Mesenchymal stem cell (in vitro differentiated cells and primary cell): ENCODE measurements at regions not wholly inside any gene's neighbourhood (a gene's known extent, or its start where the extent isn't known, plus 50 kb on each side); places are given as distances from the start of the nearest gene placed in this dataset.

Experiments
- DNase-seq: peaks from one replicate; pipeline ENCODE4 v3.0.0-alpha.2; 2013
- H2AFZ ChIP-seq: one replicate; pipeline ENCODE4 v1.6.1; 2013; ENCODE audit warnings: low read depth, mild to moderate bottlenecking, control low read depth, inconsistent platforms, low read length, moderate library complexity
- H2AK5ac ChIP-seq: 2 replicates; pipeline ENCODE4 v1.6.1; 2013; ENCODE audit warnings: low read length, moderate library complexity, mild to moderate bottlenecking, inconsistent platforms; ENCODE audit not compliant: severe bottlenecking
- H2BK120ac ChIP-seq: one replicate; pipeline ENCODE4 v1.6.1; 2013; ENCODE audit warnings: low read depth, mild to moderate bottlenecking, inconsistent platforms, low read length, moderate library complexity
- H2BK12ac ChIP-seq, 2 experiments: one replicate each; pipeline ENCODE4 v1.6.1; 2013; ENCODE audit warnings: inconsistent platforms in 2 of 2, low read length in 2 of 2, mild to moderate bottlenecking in 2 of 2, moderate library complexity in 2 of 2, control low read depth in 1 of 2
- H2BK15ac ChIP-seq: one replicate; pipeline ENCODE4 v1.6.1; 2013; ENCODE audit warnings: mild to moderate bottlenecking, low read depth, inconsistent platforms; ENCODE audit not compliant: poor library complexity, severe bottlenecking
- H2BK5ac ChIP-seq: 2 replicates; pipeline ENCODE4 v1.6.1; 2013; ENCODE audit warnings: low read depth, mild to moderate bottlenecking, low read length, control low read depth, inconsistent platforms; ENCODE audit not compliant: poor library complexity, severe bottlenecking
- H3K14ac ChIP-seq, 2 experiments: one replicate each; pipeline ENCODE4 v1.6.1; 2013; ENCODE audit warnings: inconsistent platforms in 2 of 2, low read length in 2 of 2, control low read depth in 1 of 2, mild to moderate bottlenecking in 1 of 2, moderate library complexity in 1 of 2
- H3K18ac ChIP-seq, 2 experiments: one replicate each; pipeline ENCODE4 v1.6.1; 2013; ENCODE audit warnings: inconsistent platforms in 2 of 2, low read length in 2 of 2, control low read depth in 1 of 2, low read depth in 1 of 2, mild to moderate bottlenecking in 1 of 2
- H3K23ac ChIP-seq, 2 experiments: one replicate each; pipeline ENCODE4 v1.6.1; 2013; ENCODE audit warnings: inconsistent platforms in 2 of 2, low read length in 2 of 2, mild to moderate bottlenecking in 2 of 2, moderate library complexity in 2 of 2, control low read depth in 1 of 2
- H3K27ac ChIP-seq: 2 replicates; pipeline ENCODE4 v1.5.1; 2013; ENCODE audit warnings: mild to moderate bottlenecking, moderate library complexity, low read length, control low read depth, inconsistent platforms; ENCODE audit not compliant: poor library complexity, severe bottlenecking
- H3K27me3 ChIP-seq, 2 experiments: 2 replicates each; pipeline versions ENCODE4 v1.6.1 to v1.7.0; 2013; ENCODE audit warnings: low read length in 2 of 2, mild to moderate bottlenecking in 2 of 2, moderate library complexity in 2 of 2, control low read depth in 1 of 2, inconsistent platforms in 1 of 2; ENCODE audit not compliant: control insufficient read depth in 1 of 2, insufficient read depth in 1 of 2
- H3K36me3 ChIP-seq, 2 experiments: 2 replicates each; pipeline versions ENCODE4 v1.6.1 to v1.7.0; 2013; ENCODE audit warnings: low read length in 2 of 2, control low read depth in 1 of 2, inconsistent platforms in 1 of 2, low read depth in 1 of 2, mild to moderate bottlenecking in 1 of 2; ENCODE audit not compliant: insufficient read depth in 2 of 2, control insufficient read depth in 1 of 2
- H3K4ac ChIP-seq, 2 experiments: one replicate each; pipeline ENCODE4 v1.6.1; 2013; ENCODE audit warnings: inconsistent platforms in 2 of 2, low read length in 2 of 2, mild to moderate bottlenecking in 2 of 2, moderate library complexity in 2 of 2, control low read depth in 1 of 2, low read depth in 1 of 2
- H3K4me1 ChIP-seq: 2 replicates; pipeline ENCODE4 v1.6.1; 2013; ENCODE audit warnings: low read depth, low read length, control low read depth; ENCODE audit not compliant: control insufficient read depth, insufficient read depth
- H3K4me2 ChIP-seq: 2 replicates; pipeline ENCODE4 v1.6.1; 2013; ENCODE audit warnings: low read length, mild to moderate bottlenecking, inconsistent platforms; ENCODE audit not compliant: poor library complexity, severe bottlenecking
- H3K4me3 ChIP-seq, 2 experiments: 2 replicates each; pipeline versions ENCODE4 v1.5.1 to v1.7.0; 2013; ENCODE audit warnings: low read length in 2 of 2, mild to moderate bottlenecking in 2 of 2, control low read depth in 1 of 2, low read depth in 1 of 2; ENCODE audit not compliant: insufficient read depth in 1 of 2
- H3K79me1 ChIP-seq: replicated peaks from 2 replicates; pipeline ENCODE4 v1.6.1; 2013; ENCODE audit warnings: mild to moderate bottlenecking, control low read depth, low read length, inconsistent platforms; ENCODE audit not compliant: poor library complexity, severe bottlenecking
- H3K9ac ChIP-seq: 2 replicates; pipeline ENCODE4 v1.7.0; 2013; ENCODE audit warnings: mild to moderate bottlenecking, low read length, moderate library complexity
- H3K9me3 ChIP-seq: 2 replicates; pipeline ENCODE4 v1.7.0; 2013; ENCODE audit warnings: mild to moderate bottlenecking, low read length; ENCODE audit not compliant: control insufficient read depth
- H4K8ac ChIP-seq: one replicate; pipeline ENCODE4 v1.6.1; 2013; ENCODE audit warnings: inconsistent platforms, mild to moderate bottlenecking, low read length, moderate library complexity
- H4K91ac ChIP-seq: one replicate; pipeline ENCODE4 v1.6.1; 2013; ENCODE audit warnings: mild to moderate bottlenecking, low read length, inconsistent platforms
- WGBS: methylation state at CpG from one replicate; pipeline ENCODE4 v1.1.7; 2013; ENCODE audit warnings: mixed read lengths; 5-methylcytosine and 5-hydroxymethylcytosine counted together

DNA sequence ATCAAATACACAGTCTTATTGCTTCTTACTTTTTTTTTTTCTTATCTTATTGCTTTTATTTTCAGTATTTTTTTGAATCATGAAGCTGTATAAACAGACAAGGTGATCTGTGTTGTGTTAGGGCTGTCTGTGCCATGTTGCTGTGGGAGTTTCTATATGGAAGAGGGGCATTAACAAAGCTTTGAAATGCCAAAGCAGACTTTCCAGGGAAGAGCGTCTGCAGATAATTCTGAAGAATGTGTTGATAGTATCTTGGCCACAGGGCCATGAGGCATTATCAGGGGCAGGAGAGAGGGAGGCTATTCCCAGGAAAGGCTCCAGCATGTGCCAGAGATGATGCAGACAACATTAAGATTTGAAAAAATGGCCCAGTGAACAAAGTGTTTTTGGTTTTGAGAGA lies 354.5 kb downstream of the UTRN start:
- no peak overlapping the region for H2BK5ac ChIP-seq
- H2BK120ac ChIP-seq = no peak overlapping the region
- H3K79me1 ChIP-seq = peaks cover 18% of the 10 kb centered on the region
- no peak for DNase-seq
- no peak overlapping the region for H2AK5ac ChIP-seq
- no peaks in the 10 kb centered on the region for H3K27me3 ChIP-seq
- no peak overlapping the region for H2AFZ ChIP-seq
- H3K4me3 ChIP-seq = no peak overlapping the region
- 33% methylated on average over 1 of the region's 1 CpG for WGBS
- no peaks in the 10 kb centered on the region for H3K9me3 ChIP-seq
- H2BK12ac ChIP-seq = no peak overlapping the region
- no peak overlapping the region for H2BK15ac ChIP-seq
- H3K4ac ChIP-seq = no peak overlapping the region
- H3K18ac ChIP-seq = no peak overlapping the region
- no peak overlapping the region for H3K27ac ChIP-seq
- no peak overlapping the region for H3K14ac ChIP-seq
- H3K9ac ChIP-seq = no peak overlapping the region
- H3K23ac ChIP-seq = no peak overlapping the region
- no peaks in the 10 kb centered on the region for H3K4me1 ChIP-seq
- no peaks in the 10 kb centered on the region for H3K36me3 ChIP-seq
- H4K91ac ChIP-seq = no peak overlapping the region
- no peak overlapping the region for H3K4me2 ChIP-seq
- peak overlapping the region; percentile 28 for H4K8ac ChIP-seq

DNA sequence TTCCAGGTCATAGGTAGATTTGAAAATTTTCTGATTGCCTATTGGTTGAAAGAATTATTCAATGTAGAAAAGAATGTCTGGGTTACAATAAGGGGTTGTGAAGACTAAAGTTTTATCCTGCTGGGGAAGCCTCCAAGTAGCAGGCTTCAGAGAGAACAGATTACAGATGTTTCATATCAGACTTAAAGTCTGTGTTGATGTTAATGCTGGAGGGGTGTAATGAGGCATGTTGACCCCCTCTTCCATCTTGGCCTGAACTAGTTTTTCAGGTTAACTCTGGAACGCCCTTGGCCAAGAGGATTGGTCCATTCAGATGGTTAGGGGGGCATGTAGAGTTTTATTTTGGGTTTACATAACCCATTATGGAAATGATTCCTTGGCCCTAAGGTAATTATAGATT lies 356.2 kb downstream of the UTRN start:
- Histone ChIP-seq H4K8ac (no peak overlapping the region), H2AK5ac (no peak overlapping the region), H3K9me3 (no peaks in the 10 kb centered on the region), H3K27ac (no peak overlapping the region), H2BK12ac (no peak overlapping the region), H3K18ac (no peak overlapping the region), H3K4ac (no peak overlapping the region), H3K27me3 (no peaks in the 10 kb centered on the region), H3K9ac (no peak overlapping the region), H2BK15ac (no peak overlapping the region), H3K14ac (no peak overlapping the region), H3K4me2 (no peak overlapping the region), H4K91ac (no peak overlapping the region), H3K4me3 (no peak overlapping the region), H3K4me1 (no peaks in the 10 kb centered on the region), H3K23ac (no peak overlapping the region), H2AFZ (no peak overlapping the region), H2BK5ac (no peak overlapping the region), H2BK120ac (no peak overlapping the region), H3K79me1 (peaks cover 17% of the 10 kb centered on the region), H3K36me3 (no peaks in the 10 kb centered on the region)
- 86% methylated on average over 1 of the region's 1 CpG for whole genome bisulfite sequencing
- no peak for DNase-seq

DNA sequence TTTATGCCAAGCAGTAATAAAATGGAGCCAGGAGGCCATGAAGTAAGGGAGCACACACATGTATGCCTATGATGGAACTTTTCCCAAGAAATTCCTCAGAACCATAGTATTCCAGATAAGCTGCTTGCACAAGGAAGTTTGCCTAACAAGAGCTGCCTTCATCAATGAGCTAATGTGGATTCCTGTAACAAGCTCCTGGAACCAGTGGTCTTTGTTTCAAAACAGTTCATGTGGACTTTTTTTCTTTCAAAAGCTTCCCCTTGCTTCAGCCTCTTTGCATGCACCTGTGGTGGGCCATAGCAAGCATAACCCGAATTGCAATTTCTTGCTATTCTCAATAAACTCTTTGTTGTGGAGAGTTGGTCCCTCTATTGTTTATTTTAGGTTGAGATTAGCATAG lies 359.6 kb downstream of the UTRN start:
- H3K4me3 ChIP-seq = no peak overlapping the region
- H2AK5ac ChIP-seq = no peak overlapping the region
- H3K14ac ChIP-seq = no peak overlapping the region
- no peak overlapping the region for H2AFZ ChIP-seq
- H3K4me2 ChIP-seq = no peak overlapping the region
- H3K79me1 ChIP-seq = peaks cover 13% of the 10 kb centered on the region
- no peak overlapping the region for H3K23ac ChIP-seq
- no peak overlapping the region for H2BK15ac ChIP-seq
- no peak overlapping the region for H3K4ac ChIP-seq
- no peak overlapping the region for H2BK12ac ChIP-seq
- H2BK5ac ChIP-seq = no peak overlapping the region
- H4K8ac ChIP-seq = no peak overlapping the region
- H3K4me1 ChIP-seq = peaks cover 1% of the 10 kb centered on the region
- no peak overlapping the region for H4K91ac ChIP-seq
- no peaks in the 10 kb centered on the region for H3K27me3 ChIP-seq
- no peaks in the 10 kb centered on the region for H3K9me3 ChIP-seq
- H2BK120ac ChIP-seq = no peak overlapping the region
- H3K27ac ChIP-seq = no peak overlapping the region
- H3K36me3 ChIP-seq = no peaks in the 10 kb centered on the region
- H3K9ac ChIP-seq = no peak overlapping the region
- DNase-seq = no peak
- H3K18ac ChIP-seq = no peak overlapping the region
- WGBS = 88% methylated on average over 1 of the region's 1 CpG

DNA sequence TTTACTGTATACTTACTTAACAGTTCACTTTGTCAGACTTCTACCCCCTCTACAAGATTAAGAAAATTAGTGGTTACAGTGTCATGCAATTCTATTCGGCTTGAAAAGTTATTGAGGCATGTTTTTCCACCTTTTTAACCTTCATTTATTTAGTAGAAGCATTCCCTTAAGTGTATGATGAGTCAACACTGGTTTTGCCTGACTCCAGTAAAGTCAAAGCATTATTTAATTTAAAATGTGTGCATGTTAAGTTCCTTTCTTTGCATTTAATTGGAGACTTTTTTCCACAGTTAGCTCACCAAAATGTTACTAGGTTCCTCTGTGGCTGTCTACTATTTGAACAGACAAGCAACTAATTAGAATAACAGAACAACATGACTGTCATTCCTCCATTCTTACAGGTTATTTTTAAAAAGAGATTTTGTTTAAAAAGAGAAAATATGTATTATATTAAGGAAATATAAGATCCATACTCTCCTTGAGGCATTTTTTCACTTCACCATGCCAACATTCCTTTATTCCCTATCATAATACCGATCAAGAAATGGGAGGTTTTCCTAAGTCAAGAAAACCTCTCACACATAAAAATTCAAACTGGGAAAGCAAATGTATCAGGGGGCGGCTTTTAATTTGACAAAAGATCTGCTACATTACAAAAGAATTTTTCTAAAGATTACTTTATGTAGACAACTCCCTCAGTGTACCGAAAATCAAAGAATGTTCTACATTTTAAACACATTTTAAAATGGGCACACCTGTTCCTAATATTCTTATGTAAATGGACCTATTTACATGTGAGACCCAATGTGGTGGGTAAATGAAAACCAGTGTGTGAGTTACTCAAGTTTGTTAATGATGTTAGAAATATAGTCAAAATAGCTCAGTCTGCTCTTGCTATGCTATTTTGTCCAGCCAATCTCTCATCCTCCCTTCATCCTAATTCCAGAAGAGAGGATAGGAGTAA lies 361.2 kb downstream of the UTRN start:
- no peaks in the 10 kb centered on the region for H3K27me3 ChIP-seq
- no peak overlapping the region for H3K9ac ChIP-seq
- H3K18ac ChIP-seq = no peak overlapping the region
- H3K4ac ChIP-seq = no peak overlapping the region
- no peak overlapping the region for H2AK5ac ChIP-seq
- DNase-seq = no peak
- H3K4me1 ChIP-seq = peaks cover 1% of the 10 kb centered on the region
- no peak overlapping the region for H2BK5ac ChIP-seq
- no peaks in the 10 kb centered on the region for H3K36me3 ChIP-seq
- H3K4me2 ChIP-seq = no peak overlapping the region
- H4K91ac ChIP-seq = no peak overlapping the region
- no peak overlapping the region for H2BK120ac ChIP-seq
- no peak overlapping the region for H2AFZ ChIP-seq
- no peak overlapping the region for H4K8ac ChIP-seq
- H3K9me3 ChIP-seq = no peaks in the 10 kb centered on the region
- H3K79me1 ChIP-seq = peaks cover 14% of the 10 kb centered on the region
- no peak overlapping the region for H3K4me3 ChIP-seq
- H3K14ac ChIP-seq = no peak overlapping the region
- no peak overlapping the region for H2BK12ac ChIP-seq
- H2BK15ac ChIP-seq = no peak overlapping the region
- H3K27ac ChIP-seq = no peak overlapping the region
- WGBS = 65% methylated on average over 2 of the region's 4 CpGs
- no peak overlapping the region for H3K23ac ChIP-seq
